Right lung (tissue), 2 donors: ENCODE measurements at regions not wholly inside any gene's neighbourhood (a gene's known extent, or its start where the extent isn't known, plus 50 kb on each side); places are given as distances from the start of the nearest gene placed in this dataset.

Experiments
- DNase-seq, 2 donors: peaks; one replicate each; pipeline ENCODE4 v3.0.0-alpha.2; 2013

DNA sequence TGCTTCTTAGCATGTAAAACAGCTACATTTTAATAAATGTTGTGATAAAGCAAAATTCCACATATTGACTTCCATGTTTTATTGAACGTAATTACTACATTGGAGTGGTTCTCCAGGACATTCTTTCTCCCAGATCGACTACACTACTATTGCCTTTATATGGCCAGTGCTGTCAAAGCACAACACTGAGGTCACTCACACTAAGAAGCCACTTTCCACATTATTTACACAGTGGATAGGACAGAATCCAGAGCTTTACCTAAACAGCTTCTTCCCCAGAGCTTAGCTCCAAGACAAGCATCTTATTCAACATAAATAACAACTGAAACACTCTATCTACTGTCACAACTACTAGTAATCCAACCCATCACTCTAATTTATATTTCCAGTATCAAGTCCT, 73.9 kb upstream of the WDR75 start:
- no peak for DNase-seq

DNA sequence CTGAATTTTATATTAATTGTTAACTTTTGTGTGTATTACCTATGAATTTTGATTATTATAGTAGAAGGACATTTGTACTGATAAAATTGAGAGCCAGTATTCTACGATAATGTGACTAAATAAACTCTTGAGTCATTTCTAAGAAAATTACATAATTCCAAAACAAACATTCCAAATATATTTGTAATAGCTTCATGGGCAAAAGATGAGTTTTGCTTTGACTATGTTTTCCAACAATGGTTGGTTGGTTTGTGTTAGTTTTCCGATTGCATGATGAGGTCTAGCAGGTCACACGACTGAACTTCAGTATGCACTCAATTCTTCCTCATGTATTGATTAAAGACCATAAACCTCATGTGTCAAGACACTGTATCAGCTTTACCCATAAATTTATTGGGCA, 71.7 kb upstream of the WDR75 start:
- no peak for DNase-seq

DNA sequence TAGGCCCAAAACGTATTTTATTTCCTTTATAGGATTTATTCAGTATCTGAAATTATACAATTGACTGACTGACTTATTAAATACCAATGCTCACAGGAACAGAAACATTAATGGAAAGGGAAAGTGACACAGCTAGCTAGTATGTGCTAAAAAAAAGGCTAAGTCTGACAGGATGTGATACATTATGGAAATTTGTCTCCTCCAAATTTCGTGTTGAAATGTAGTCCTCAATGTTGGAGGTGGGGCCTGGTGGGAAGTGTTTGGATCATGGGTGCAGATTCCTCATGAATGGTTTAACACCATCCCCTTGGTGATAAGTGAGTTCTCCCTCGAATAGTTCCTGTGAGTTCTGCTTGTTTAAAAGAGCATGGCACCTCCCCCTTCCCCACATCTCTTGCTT, 70.6 kb upstream of the WDR75 start:
- DNase-seq: no peak

DNA sequence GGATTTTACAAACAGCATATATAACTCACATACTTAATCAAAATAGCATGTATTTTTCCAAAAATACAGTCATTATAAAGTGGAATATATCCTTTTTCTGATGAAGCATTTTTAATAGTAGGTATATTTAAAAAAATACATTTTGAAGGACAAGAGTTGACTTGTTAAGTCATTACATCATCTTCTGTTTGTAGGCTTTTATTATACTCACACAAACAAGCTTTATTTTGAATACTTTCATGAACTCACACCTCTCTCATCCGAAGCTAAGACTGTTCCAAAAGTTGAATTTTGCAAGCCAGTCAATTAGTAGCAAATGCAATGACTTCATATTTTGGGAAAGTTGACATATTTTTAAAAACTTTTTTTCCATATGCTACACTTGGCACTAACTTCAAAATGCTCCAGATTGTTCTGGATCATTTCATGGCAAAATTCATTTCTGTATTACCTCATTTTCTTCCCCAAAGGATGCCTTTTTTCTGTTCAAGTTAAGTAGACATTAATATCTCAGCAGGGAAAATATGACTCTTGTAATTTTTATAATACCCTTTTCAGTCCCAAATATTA, 68.5 kb upstream of the WDR75 start:
- DNase-seq: no peak

DNA sequence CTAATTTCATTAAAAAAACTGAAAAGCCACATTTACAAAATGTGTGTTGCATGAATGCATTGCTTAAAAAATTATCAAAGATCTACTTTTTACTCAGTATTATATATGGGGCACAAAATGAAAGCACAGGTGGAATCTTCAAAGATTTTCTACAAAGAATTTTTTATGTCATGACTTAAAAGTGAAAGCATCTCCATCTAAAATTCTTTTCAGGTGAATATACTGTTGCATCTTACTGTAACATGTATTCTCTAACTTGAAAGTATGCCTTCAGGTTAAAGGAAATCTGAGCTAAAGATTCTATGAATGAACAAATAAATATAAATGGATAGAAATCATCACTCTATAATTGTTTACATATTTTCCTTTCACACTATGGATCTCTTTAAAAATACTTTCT, 66.8 kb upstream of the WDR75 start:
- DNase-seq: no peak

DNA sequence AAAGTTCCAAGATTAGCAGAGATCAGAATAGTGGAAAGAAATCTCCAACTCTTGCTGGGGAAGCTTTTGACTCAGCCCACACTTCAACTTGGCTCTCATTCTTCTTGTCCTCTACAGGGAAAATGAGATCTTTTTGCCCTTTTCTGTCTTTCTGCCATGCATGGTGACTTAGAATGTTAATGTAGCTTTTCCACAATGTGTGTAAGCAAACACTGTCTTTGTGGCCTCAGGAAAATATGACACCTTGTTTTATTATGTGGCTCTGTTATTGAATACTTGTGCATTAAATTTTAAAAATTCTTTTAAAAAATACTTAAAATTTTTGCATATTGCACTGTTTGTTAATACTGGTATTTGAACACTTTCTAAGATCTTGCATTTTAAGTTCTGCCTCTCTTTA, 65.4 kb upstream of the WDR75 start:
- DNase-seq: no peak

DNA sequence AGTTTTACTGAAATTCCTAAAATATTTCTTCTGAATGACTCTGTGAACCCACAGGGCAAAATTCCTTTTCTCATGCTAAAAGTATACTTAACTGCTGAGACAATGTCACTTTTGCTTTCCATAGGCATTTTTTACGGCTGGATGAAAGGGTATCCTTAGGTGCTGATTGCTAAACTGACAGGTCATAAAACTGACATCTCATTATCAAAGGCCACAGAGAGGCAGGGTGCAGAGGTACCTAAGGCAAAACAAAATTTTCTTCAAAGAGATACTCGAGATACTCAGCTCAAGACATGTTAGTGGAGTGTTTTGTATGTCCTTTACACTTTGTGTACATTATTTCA, 62.0 kb upstream of the WDR75 start:
- DNase-seq: no peak

DNA sequence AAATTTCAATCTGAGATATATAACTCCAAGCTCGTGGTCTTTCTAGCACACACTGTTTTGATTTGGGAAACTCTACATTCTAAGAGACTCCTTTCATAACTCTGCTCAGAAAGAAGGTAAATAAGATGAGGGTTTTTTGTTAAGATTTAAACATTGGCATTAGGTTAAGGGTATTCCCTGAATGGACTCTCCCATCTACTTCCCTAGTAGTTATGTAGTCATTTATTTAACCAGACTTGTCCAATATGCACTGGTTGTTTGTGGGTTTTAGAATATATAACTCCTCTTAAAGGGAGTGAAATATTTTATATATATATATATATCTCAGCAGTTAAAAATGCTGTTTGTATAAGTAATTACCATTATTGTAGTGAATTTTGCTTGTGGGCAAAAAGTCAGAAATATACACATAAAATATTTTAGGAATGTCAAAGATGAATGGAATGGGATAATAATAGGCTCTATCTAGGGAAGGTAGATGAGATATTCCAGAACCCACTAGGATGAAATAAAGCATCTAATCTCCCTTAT, 61.5 kb upstream of the WDR75 start:
- no peak for DNase-seq

DNA sequence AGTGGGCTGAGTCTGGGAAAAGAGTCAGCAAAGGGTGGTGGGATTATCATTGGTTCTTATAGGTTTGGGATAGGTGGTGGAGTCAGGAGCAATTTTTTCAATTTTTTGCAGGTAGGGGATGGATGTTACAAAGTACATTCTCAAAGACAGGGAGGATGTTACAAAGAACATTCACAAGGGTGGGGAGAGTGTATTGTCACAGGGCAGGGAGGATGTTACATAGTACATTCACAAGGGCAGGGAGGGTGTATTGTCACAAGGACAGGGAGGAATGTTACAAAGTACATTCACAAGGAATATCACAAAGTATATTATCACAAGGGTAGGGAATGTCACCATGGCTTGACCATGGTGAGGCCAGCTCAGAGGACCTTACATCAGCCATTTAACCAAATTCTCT, 58.6 kb upstream of the WDR75 start:
- DNase-seq: no peak

DNA sequence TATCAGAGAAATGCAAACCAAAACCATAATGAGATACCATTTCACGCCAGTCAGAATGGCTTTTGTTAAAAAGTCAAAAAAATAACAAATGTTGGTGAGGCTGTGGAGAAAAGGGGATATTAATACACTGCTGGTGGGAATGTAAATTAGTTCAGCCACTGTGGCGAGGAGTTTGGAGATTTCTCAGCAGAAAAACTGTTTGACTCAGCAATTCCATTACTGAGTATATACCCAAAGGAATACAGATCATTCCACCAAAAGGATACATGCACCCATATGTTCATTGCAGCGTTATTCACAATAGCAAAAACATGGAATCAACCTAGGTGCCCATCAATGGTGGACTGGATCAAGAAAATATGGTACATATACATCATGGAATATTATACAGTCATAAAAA, 54.5 kb upstream of the WDR75 start:
- no peak for DNase-seq

DNA sequence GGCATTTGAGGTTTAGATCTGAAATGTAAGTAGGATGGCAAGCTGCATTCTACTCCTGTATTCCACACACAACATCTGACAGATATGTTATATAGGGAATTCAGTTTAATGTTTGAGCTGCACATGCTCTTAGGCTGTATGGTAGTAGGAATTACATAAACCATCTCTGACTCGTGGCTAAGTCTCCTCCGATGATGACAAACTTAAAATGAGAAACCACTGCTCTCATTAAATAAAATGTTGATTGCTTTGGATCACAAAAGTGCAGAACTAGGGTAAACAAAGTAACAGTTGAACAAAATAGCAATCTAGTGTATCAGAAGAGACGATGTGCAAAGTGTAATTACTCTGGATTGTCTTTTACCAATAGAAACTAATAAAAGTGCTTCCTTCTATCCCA, 50.1 kb upstream of the WDR75 start:
- DNase-seq: no peak
